Central memory CD4-positive, alpha-beta T cell (primary cell): ENCODE measurements at regions not wholly inside any gene's neighbourhood (a gene's known extent, or its start where the extent isn't known, plus 50 kb on each side); places are given as distances from the start of the nearest gene placed in this dataset.

ENCODE experiments used
- DNase-seq: peaks from one replicate; pipeline ENCODE4 v3.0.0; 2022

GRCh38 chr14:75333606-75334548 lies 55.2 kb downstream of the FOS start:
- DNase-seq = peak; percentile 72

- DNase-seq = no peak
These were observed 56.0 kb downstream of the FOS start for GRCh38 chr14:75334549-75335051.

GRCh38 chr14:75335571-75335970 lies 56.9 kb downstream of the FOS start:
- DNase-seq = no peak

GRCh38 chr14:75338398-75338797 lies 59.8 kb downstream of the FOS start:
- DNase-seq = no peak

- DNase-seq = no peak
These were observed 60.4 kb downstream of the FOS start for GRCh38 chr14:75339059-75339458.

GRCh38 chr14:75340921-75341320 lies 62.3 kb downstream of the FOS start:
- DNase-seq = no peak

- no peak for DNase-seq
These were observed 63.0 kb downstream of the FOS start for GRCh38 chr14:75341620-75342019.

- no peak for DNase-seq
These were observed 64.4 kb downstream of the FOS start for GRCh38 chr14:75342762-75343599.

- no peak for DNase-seq
These were observed 65.3 kb downstream of the FOS start for GRCh38 chr14:75343911-75344310.

GRCh38 chr14:75344411-75344810 lies 65.8 kb downstream of the FOS start:
- no peak for DNase-seq

GRCh38 chr14:75350505-75351060 lies 72.0 kb downstream of the FOS start:
- no peak for DNase-seq

- no peak for DNase-seq
These were observed 68.7 kb upstream of the JDP2 start for GRCh38 chr14:75359098-75359497.

- DNase-seq = no peak
These were observed 66.8 kb upstream of the JDP2 start for GRCh38 chr14:75361041-75361440.

- DNase-seq = no peak
These were observed 65.9 kb upstream of the JDP2 start for GRCh38 chr14:75361751-75362433.

- DNase-seq = no peak
These were observed 64.7 kb upstream of the JDP2 start for GRCh38 chr14:75363130-75363529.

GRCh38 chr14:75363570-75364227 lies 64.1 kb upstream of the JDP2 start:
- no peak for DNase-seq

GRCh38 chr14:75365116-75365515 lies 62.7 kb upstream of the JDP2 start:
- DNase-seq = no peak

- DNase-seq = no peak
These were observed 60.9 kb upstream of the JDP2 start for GRCh38 chr14:75366963-75367362.

- no peak for DNase-seq
These were observed 59.5 kb upstream of the JDP2 start for GRCh38 chr14:75368333-75368732.

- DNase-seq = no peak
These were observed 58.3 kb upstream of the JDP2 start for GRCh38 chr14:75369506-75369905.

- no peak for DNase-seq
These were observed 57.2 kb upstream of the JDP2 start for GRCh38 chr14:75370416-75371205.
